ENCODE measurements at regions not wholly inside any gene's neighbourhood (a gene's known extent, or its start where the extent isn't known, plus 50 kb on each side); places are given as distances from the start of the nearest gene placed in this dataset.

GRCh38 chr6:103335412-103335811 is 1524.3 kb downstream of the HACE1 start:
- TF ChIP-seq CTCF (IDR thresholded peaks at IDR 0.05; ENCODE audit: low read depth, low read length) (no peak), EZH2phosphoT487 (IDR thresholded peaks at IDR 0.05; ENCODE audit: low read depth) (no peak)
